DMS 273 (cell line): ENCODE measurements at regions not wholly inside any gene's neighbourhood (a gene's known extent, or its start where the extent isn't known, plus 50 kb on each side); places are given as distances from the start of the nearest gene placed in this dataset.
"Not testable (repeated sequence)": the region's sequence is repeated elsewhere in the genome, so short reads cannot be mapped to it uniquely, and the experiment has no call there.

Experiments used
- DNase-seq: peaks from one replicate; lab custom pipeline; 2025; ENCODE audit not compliant: unreplicated experiment; lab: John Stamatoyannopoulos, UW

DNA sequence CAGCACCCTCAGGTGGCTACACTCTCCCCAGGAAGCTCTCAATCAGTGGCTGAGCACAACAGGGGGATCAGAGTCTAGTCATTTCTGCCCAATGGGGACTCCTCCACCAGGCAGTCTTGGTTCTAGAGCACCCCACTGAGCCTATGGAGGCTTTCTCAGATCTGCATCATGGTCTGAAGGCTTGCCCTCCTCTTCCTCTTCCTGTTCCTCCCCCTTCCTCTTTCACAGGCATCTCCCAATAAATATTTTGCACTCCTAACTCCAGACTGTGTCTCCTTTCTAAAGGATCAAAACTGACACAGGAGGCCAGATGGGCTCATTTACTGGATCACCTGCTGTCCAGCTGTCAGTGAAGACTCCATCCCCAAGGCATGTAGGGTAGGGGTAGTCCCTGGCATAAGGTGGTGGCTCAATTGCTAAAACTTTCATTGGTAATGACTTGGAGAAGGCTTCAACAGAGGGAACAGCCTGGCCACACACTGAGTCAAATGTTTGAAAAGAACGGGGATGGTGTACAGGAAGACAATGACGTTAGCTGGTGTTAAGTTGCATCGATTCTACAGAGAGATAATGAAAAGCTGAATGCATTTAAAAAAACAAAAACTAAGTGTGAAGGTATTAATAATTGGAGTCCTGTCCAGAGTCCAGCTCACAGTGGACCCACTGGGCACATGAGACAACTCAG is 84.2 kb upstream of the SLC2A1 start:
- DNase-seq = peak; percentile 91

DNA sequence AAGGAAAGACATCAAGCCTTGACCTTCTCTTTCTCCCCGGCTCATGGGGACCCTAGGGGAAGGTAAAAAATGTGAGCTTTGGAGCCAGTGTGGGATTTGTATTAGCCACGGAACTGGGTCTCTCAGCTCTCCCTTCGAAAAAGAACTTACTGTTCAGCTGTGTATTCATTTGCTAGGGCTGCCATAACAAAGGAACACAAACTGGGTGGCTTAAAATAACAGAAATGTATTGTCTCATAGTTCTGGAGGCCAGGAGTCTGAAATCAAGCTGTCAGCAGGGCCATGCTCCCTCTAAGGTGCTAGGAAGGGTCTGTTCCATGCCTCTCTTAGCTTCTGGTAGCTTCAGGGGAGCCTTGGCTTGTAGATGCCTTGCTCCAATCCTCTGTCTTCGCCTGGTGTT is 83.5 kb upstream of the SLC2A1 start:
- no peak for DNase-seq

DNA sequence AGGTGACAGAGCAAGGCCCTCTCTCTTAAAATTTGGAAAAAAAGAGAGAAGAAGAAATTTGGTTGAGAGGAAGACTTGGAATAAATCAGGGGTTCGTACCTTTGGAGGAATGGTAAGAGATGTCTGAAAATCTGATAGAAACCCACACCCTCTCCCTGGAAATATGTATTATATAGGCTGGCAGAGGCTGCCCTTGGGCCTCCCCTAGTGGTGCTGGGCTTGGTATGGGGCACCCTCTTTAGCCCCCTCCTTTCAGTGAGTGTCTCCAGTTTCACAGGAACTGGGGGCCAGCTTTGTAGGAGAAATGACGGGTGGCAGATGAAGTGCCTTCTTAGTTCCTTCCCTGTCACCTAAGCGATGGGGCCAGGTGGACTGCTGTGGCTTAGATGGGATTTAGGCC is 82.9 kb upstream of the SLC2A1 start:
- no peak for DNase-seq

DNA sequence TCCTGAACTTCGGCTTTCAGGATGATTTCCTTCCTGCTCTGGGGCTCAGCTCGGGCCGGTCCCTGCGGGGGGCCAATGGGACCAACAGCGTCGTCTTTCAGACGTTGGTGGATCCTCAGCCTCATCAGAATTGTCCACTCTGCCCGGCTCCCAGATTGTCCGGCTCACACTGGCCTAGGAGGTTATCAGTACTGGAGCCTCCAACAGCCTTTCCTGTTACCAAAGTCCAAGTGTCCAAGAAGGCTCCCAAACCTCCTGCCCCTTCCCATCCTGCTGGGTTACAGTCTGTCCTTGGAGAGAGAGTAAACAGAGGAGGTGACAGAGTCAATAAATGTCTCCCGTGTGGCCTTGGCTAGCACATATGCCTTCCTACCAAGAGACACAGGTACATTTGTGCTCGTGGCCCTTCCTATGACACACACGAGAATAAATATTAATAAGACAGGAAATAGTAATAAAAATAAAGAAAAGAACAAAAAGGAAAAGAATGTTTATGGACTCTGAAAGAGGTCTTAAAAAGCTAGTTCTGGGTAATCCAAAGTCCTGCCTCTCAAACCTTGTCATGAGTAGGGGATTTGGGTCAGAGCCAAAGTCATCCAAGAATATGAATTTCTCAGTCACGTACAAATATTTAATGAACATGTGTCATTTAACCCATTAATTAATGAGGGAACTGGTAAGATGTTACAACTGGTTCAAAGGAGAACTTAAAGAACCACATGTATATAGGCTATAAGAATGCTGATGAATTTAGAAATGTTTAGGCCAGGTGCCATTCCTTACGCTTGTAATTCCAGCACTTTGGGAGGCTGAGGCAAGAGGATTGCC is 80.8 kb upstream of the SLC2A1 start:
- no peak for DNase-seq

DNA sequence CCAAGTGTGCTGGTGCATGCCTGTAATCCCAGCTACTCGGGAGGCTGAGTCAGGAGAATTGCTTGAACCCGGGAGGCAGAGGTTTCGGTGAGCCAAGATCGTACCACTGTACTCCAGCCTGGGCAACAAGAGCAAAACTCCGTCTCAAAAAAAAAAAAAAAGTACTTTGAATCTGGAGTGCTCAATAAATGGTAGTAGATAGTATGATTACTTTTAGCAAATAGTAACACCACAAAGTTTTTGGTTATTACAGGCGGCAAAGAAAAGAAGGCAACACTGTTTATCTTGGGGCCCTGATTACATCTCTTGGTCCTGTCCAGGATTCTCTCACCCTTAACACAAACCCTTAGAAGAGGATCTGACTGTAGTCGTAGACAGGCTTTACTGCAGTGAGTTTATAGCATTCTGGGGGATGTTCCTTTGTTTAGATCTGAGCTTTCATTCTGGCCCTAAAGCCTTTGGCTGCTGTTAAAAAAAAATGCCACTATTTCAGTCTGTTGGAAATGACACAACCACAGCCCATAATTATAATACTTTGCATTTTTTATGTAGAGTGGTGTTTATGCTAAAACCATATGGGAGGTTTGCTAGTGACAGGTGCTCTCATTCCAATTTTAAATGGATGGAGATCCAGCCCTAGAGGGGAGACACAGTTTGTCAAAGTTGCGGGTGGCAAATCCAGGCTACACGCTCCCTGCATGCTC is 79.7 kb upstream of the SLC2A1 start:
- DNase-seq = peak; percentile 20

DNA sequence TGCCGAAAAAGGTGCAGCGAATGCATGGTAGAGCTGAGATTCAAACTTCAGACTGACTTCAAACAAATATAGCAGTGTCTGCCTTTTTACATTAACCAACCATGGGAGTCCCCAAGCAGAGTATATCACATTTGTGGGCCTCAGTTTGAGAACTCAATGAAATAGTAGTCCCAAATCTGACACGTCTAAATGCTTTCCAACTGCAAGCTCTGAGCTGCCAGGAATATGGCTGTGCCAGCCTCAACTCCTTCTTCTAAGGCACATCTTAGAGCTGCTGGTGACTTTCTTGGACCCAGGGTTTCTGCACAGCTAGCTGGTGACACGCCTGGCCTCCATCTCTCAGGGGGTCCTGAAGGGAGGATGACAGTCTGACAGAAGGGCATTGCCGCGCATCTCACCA is 78.8 kb upstream of the SLC2A1 start:
- no peak for DNase-seq

DNA sequence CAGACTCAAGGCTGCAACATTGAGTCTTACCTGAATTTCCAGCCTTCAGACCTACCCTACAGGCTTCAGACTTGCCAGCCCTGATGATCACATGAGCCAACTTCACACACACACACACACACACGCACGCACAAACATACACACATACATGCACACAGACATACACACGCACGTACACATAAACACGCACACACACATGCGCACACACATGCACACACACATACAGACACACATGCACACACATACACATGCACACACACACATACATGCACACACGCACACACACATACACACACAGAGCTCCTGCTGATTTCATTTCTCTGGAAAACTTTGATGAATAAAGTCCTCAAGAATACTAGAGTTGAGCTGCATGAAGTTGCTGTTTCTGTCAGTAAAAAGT is 78.3 kb upstream of the SLC2A1 start:
- DNase-seq = no peak

DNA sequence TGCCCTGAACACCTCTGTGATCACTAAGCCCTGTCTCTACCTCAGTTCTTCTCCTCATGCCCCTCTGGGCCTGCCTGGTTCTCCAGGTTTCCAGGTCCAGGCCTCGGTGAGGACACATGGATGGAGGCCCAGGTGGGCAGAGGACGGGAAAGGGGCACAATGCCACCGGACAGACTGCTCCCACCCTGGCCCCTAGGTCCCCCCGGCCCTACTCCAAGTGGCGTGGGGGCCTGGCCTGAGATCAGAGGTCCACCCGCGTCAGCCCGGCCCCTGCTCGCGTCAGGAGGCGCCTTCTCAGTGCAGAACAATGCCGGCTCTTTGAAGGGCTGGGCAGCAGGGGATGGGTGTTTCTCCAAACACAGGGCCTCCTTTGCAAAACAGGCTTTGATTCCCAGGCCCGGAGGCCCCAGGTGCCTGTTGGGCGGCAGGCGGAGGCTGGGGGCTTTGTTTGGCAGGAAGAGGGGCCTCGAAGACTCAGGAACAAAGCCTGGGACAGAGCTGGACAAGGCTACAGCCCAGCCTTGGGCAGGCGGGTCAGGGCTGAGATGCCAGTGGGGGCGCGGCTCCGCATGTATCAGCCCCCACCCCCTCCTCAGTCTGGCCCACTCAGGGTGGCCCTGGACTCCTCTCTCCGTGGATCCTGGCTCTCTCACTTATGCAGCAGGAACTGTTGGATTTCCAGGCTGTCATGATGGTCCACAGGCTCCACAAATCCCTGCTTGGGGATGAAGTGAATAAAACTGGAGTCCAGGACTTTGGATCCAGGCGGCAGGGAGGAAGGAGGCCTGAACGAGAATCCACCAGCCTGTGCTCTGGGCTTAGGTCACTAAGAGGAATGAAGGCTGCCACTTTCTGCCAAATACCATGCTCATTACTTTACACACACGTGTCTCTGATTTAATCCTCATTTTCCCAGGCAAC is 77.4 kb upstream of the SLC2A1 start:
- DNase-seq = no peak

DNA sequence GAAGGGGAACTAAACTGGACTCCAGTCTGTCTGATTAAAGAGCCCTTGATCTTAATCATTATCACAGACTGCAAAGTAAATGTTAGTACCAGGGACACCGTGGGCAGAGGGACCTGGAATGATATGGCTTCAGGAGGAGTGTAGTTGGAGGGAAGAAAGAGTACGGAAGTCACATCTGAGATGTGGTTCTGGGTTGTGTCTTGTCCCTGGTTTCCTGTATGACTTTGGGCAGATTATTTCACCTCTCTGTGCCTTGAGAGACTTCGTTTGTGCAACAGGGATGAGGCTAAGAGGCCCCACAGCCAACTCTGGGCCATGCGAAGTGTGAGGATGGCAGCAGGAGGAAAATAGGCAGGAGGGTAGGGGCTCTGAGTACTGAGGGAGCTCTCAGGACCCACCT is 76.1 kb upstream of the SLC2A1 start:
- no peak for DNase-seq

DNA sequence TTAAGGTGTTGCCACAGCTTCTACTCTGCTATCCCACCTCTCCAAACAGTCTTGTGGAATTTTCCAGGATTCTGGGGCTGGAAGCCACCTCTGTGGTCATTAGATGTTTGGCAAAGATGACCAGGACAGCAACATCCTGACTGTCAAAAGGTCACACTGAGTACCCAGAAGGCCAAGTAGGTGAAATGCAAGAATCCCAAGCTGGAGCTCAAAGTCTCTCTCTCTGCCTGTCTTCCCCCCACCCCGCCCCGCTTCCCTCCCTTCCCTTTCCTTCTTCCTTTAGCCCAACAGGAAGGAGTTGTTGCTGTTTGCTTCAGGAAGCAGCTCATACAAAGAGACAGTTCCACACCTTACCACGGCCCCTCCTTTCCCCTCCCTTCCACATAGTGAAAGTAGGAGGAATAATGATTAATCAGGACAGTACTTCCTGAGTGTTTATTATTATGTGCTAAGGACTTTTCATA is 75.6 kb upstream of the SLC2A1 start:
- no peak for DNase-seq

DNA sequence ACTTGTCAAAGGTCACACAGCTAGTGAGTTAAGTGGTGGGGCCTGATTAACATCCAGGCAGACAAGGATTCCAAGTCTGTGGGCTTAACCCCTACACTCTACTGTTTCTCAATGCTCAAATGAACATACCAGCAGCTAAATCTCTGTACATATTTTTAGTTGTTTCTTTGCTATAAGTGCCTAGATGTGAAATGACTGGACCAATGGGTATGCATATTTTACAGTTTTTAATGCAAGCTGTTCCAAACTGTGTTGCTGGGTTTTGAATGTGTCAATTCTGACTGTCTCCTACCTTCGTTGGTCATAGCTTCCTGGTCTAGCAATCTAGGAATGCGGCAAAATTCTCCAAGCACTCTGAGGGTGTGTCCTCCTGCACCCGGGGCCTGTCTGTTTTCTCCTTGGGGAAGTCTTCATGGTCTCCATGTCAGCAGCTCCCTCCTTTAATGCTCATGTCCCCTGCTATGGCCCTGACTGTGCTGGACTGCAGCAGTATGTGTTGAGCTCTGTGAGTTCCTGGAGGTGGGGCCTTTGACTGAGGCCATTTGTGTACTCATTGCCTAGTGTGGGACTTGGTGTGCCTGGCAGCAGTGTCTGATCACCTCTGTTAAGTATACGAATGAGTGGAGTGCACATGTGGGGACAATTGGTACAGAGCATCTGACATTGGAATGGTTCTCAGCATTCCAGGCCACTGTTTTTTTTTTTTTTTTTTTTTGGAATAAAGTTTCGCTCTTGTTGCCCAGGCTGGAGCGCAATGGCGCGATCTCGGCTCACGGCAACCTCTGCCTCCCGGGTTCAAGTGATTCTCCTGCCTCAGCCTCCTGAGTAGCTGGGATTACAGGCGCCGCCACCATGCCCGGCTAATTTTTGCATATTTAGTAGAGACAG is 72.9 kb upstream of the SLC2A1 start:
- DNase-seq = no peak

DNA sequence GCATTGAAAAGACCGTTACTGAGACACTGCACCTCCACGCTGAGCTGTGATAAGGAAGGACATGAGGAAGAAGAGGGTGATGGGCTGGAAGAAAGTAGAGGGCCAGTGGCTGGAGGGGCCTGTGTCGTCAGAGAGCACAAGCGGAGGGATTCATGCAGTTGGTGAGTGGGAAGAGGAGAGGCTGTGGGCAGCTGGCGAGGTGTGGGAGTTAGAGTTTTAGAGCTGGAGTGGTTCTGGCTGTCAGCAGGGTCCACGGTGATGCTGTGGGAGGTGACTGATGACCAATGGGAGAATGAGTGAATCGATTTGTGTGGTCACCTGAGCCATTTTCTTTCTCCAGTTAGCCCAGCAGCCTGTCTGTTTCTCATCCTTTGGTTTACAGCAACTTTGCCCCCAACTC is 66.2 kb upstream of the SLC2A1 start:
- DNase-seq = no peak

DNA sequence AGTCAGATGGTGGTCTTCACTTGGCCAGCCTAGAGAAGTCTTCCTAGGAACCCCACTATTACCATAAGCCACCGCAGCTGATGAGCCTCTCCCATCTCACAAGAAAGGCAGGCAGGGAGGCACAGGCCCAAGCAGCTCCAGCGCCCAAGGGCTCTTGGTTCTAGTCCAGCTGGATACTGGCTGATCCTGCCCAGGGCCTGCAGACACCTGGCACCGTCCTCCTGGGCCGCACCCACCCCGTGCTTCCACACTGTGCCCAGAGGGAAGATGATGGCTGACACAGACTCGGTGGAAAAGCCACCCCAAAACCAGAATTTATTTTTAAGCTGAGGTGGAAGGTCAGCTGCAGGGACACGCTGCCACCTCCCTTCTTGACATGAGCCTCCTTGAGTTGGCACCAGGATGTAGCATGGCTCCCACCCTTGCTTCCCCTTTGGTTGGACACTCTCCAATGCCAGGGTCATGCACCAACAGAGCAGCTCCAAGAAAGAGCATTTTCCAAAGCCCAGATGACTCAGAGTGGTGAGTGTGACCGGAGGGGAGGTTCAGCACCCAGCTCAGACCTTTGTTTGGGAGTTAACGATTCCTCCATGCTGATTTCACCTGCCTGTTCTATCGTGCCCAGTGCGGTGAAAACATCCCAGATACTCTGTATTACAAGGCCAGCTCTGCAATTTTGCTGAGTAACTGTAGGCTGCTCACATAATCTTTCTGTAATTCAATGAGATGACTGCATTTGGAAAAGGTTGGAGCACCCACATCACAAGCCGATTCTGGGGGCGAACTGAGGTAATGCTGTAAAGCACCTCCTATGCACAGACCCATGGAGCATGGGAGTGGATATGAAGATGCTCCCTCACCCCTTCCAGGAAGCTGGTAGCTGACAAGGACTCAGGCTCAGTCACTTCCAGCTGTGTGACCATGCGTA is 63.1 kb upstream of the SLC2A1 start:
- DNase-seq = no peak

DNA sequence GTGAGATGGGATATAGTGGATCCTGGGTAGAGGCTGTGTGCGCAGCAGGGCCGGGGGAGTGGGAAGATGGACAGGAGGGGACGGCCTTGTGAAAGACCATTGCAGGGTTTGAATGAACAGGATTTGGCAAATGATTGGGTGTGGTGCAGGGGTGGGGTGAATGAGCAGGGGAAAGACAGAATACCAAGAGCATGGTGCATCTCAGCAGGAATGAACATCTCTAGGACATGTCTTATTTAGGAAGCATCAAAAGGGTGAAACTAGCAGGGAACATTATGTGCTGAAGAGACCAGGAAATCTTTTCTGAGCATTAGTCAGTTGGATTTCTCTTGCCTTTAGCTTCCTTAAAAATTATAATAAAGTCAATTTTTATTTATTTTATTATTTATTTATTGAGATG is 60.6 kb upstream of the SLC2A1 start:
- no peak for DNase-seq

DNA sequence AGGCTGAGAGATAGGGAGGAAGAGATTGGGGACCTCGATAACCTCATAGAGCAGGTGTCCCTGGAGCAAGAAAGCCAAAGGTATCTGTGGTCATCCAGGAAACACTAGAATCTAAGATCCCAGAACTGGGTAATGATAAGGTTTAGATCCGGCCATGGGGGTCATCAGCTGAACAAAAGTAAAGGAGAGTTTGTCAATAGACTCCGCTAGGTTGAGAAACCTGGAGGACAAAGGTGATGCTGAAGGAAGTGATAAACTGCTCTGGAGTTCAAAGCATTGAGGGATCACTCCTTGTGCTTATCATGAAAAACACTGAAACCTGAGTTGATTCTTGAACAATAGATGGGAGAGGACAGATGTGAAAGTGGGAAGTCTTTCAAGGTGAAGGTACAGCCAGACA is 59.5 kb upstream of the SLC2A1 start:
- DNase-seq = no peak

DNA sequence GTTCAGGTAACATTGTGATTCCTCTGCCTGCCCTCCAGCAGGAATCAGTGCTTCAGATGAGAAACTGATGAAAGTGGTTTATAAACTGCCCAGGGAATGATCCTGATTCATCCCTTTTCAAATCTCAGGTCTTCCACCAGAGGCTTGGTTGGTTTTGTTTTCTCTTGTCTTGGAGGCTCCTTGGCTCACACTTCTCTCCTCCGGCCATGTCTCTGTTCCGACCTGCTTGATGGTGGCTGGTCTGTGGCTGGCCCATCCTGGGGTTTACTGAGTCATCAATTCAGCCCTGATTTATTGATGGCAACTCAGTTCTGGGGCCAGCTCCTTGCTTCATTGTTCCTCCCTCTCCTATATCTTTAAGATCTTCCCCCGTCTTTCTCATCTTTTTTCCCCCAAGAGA is 56.6 kb upstream of the SLC2A1 start:
- DNase-seq = no peak

DNA sequence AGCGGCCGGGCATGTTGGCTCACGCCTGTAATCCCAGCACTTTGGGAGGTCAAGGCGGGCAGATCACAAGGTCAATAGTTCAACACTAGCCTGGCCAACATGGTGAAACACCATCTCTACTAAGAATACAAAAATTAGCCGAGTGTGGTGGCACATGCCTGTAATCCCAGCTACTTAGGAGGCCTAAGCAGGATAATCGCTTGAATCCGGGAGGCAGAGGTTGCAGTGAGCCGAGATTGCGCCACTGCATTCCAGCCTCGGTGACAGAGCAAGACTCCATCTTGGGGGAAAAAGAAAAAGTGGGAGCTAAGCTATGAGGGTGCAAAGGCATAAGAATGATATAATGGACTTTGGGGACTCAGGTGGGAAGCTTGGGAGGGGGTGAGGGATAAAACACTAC is 55.9 kb upstream of the SLC2A1 start:
- not testable (repeated sequence) for DNase-seq

DNA sequence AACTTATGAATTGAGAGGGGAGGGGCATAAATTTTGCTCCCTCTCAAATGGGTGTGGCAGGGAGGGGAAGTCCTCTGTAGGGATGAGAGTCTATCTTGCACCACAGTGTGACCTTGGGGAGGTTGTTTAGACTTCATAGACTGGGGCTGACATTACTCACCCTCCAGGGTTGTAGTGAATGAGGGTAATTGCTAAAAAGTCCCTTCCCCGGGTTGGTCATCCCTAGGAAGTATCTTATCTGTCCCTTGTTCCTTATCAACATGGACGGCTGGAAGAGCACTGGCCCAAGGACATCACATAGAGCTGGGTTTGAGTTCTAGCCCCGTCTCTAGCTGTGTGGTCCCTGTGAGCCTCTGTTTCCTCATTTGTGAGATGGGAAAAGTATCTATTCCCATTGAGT is 52.4 kb upstream of the SLC2A1 start:
- no peak for DNase-seq

DNA sequence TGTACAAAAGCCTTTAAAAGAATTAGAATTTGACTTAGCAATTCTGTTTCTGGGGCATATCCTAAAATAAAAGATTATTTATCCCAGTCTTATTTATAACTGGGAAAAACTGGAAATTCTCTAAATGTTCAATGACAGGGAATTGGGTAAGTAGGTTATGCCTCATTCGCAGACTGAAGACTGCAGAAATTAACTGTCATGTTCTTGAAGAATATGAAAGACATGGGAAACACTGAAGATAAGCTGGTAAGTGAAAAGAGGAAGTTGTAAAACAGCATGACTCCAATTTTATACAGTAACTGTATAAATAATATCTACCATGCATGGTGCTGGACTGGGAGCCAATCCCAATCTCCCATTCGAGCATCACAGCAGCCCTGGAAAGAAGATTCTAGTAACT is 50.6 kb upstream of the SLC2A1 start:
- DNase-seq = no peak
